ENCODE measurements at regions not wholly inside any gene's neighbourhood (a gene's known extent, or its start where the extent isn't known, plus 50 kb on each side); places are given as distances from the start of the nearest gene placed in this dataset.
"Not testable (repeated sequence)": the region's sequence is repeated elsewhere in the genome, so short reads cannot be mapped to it uniquely, and the experiment has no call there.

DNA sequence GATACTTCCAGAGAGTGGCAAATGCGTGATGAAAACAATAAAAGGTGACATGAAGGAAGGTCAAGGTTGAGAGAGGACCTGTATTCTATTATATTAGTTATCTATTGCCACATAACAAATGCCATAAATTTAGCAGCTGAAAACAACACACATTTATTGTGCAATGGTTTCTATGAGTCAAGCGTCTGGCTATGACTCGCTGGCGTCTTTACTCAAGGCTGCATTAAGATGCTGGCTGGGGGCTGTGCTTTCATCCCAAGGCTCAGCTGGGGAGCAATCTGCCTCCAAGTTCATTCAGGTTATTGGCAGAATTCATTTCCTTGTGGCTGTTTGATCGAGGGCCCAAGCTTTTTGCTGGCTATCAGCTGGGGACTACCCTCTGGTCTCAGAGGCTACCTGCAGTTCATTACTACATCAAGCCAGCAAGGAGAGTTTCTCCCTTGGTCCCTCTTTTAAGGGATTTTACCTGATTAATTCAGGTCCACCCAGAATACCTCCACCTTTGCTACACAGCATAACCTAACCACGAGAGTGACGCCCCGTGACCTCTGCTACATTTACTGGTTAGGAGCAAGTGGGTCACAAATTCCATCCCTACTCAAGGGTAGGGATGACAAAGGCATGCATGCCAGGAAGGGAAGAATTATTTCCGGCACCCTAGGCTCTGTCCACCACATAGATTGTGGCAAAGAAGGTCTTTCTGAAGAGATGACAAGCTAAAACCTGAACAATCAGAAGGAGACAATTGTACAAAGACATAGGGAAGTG, 549.1 kb downstream of the MN1 start:
- DNase-seq (ENCODE audit: low spot score): peak; percentile 86

GRCh38 chr22:27253108-27253902, 548.3 kb downstream of the MN1 start:
- DNase-seq (ENCODE audit: low spot score): no peak

- DNase-seq (ENCODE audit: low spot score): not testable (repeated sequence)
Observed at GRCh38 chr22:27254063-27254462, 547.5 kb downstream of the MN1 start.

DNA sequence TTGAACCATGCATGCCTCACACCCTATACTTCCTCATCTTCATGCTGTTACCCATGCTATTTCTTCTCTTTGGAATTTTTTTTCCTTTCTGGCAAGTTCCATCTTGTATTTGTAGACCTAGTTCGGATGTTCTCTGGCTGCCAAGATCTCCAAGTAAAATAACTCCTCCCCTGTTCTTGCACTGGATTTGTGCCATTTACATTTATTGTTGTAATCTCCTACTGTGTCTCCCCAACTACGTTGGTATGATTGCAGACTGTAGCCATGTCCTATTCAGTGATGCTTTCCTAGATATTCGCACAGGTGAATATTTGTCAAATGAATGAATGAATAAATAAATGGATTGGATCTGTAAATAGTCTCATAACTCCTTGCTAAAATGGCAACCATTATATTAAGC, 546.0 kb downstream of the MN1 start:
- DNase-seq (ENCODE audit: low spot score): no peak

GRCh38 chr22:27257987-27258386, 543.6 kb downstream of the MN1 start:
- DNase-seq (ENCODE audit: low spot score): no peak

- DNase-seq (ENCODE audit: low spot score): no peak
Observed at GRCh38 chr22:27258616-27259172, 542.9 kb downstream of the MN1 start.

DNA sequence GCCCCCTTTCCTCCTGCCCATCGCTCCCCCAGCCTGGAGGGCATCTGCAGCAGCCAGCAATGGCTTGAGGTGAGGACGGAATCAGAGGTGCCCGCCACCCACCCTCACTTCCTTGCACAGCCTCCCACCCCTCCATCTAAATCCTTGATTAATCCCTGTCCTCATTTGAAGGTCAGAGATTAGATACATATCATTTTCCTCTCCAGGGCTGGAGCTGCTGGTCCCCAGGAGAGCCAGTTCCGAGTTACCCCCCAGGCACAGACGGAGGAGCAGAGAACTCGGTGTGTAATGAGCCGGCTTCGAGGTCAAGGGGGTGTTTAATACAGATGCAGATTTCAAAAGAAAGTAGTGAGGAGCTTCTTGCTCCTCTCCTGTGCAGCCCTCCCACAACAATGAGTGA, 542.1 kb downstream of the MN1 start:
- no peak for DNase-seq (ENCODE audit: low spot score)

- no peak for DNase-seq (ENCODE audit: low spot score)
Observed at GRCh38 chr22:27260087-27260698, 541.4 kb downstream of the MN1 start.

- DNase-seq (ENCODE audit: low spot score): no peak
Observed at GRCh38 chr22:27262361-27262760, 539.2 kb downstream of the MN1 start.

DNA sequence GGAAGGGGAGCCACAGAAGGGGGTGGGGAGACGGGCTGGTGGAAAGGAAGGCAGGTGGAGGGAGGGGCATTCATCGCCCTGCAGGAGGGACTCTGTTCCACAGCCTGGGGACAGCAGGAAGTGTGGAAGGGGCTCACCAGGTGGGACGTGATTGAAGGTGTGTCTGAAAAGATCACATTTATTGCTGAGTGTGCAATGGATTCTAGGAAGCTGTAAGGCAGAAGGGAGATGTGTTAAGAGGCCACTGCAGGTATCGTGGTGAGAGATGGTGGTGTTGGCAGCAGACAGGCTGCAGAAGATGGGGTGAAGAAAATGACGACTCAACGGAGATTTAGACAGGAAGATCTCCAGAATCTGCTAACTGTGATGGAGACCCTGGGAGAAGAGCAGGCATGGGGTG, 537.4 kb downstream of the MN1 start:
- DNase-seq (ENCODE audit: low spot score): no peak

- DNase-seq (ENCODE audit: low spot score): peak; percentile 76
Observed at GRCh38 chr22:27267145-27267544, 534.4 kb downstream of the MN1 start.

DNA sequence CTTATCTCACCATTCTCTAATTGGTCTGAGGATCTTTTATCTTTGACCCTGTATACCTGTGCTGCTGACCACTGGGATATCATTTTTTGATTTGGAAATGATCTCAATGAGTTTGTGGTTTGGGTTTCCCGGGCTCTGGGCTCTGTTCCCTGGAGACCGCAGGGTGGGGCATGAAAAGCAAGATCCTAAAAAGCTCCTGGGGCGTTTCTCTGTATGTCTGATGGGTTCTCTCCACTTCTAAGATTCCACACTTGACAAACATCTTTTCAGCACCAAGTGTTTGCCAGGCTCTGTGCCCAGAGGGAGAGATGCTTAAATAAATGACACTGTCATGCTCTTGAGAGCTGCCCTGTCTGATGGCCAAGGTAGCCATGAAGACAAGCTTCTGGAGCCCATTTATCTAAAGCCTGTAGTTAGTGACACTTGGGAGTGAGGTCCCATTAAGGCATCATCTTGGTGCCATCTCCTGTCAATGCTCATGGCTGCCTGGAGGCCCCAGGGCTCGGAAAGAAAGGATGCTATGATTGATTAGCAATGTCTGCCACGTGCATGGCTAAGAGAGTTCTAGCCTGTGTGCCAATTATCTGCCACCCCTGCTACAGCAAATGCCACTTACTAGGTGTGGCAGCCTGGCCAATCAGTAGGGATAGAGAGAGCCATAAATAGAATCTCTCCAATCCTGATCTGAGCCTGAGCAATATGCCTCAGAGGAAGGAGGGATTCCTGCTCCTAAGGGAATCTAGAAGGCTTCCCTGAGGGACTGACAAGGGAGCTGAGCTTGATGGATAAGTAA, 531.6 kb downstream of the MN1 start:
- DNase-seq (ENCODE audit: low spot score): no peak

- no peak for DNase-seq (ENCODE audit: low spot score)
Observed at GRCh38 chr22:27270818-27271510, 530.6 kb downstream of the MN1 start.

DNA sequence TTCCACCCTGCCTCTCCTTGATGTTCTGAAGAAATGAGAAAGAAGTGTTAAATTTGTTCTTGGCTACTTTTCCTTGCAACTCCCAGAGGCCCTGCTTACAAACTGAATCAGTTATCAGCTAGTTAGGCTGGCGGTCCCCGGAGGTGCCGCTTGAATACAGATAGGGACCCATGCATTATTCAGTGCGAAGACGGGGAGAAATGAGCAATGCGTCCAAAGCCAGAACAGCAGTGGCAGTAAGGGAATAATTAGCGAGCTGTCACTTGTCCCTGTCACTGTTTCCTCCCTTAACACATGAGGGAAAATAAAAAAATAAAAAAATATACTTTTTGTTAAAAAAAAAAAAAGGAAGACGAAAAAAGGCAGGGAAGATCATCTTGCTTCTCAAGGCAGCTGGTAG, 528.1 kb downstream of the MN1 start:
- DNase-seq (ENCODE audit: low spot score): no peak

GRCh38 chr22:27273853-27274252, 527.7 kb downstream of the MN1 start:
- no peak for DNase-seq (ENCODE audit: low spot score)

DNA sequence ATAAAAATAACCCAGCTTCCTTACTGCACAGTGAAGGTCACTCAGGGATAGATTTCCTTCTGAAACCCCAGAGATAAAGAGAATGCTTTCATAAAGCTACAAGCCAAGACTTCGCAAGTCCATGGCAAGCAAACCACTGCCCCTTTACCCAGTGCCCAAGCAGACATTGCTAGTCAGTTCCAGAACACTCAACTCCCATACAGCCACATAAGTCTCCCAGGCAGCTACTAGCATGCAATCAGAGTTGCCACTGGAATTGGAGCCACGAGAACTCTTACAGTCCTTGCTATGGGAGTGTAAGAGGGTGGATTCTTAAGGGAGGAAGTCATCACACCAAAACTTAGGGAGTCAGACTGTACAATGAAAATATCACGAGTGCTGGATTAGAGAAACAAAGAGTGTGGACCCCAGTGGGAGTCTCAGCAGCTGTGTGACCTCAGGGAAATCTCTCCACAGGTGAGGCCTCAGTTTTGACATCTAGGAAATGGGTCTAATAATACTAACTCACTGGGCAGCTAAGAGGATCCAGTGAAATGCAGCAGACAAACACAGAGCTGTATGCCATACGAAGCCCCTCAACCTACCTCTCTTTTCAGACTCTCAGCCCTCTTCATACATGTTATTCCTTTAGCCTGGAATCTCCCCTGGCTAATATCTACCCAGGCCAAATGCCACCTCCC, 526.6 kb downstream of the MN1 start:
- DNase-seq (ENCODE audit: low spot score): no peak

DNA sequence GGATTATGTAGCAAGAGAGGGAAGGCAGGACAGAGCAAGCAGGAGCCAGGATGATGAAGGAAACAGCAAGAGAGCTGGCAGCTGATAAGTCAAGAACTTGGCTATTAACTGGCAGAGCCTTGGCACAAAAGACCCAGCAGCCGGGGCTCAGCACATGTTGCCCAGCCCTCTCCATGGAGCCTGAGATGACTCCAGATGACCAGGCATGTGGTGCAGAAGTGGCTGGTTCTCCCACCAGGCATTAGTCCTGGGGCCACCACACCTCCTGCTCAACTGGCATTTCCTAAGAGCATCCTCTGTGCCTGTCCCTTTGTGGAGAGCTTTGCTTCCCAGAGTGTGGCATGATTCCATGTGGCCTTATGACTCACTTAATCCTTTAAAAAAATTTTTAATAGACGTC, 522.6 kb downstream of the MN1 start:
- DNase-seq (ENCODE audit: low spot score): no peak

- DNase-seq (ENCODE audit: low spot score): no peak
Observed at GRCh38 chr22:27283240-27283639, 518.3 kb downstream of the MN1 start.

DNA sequence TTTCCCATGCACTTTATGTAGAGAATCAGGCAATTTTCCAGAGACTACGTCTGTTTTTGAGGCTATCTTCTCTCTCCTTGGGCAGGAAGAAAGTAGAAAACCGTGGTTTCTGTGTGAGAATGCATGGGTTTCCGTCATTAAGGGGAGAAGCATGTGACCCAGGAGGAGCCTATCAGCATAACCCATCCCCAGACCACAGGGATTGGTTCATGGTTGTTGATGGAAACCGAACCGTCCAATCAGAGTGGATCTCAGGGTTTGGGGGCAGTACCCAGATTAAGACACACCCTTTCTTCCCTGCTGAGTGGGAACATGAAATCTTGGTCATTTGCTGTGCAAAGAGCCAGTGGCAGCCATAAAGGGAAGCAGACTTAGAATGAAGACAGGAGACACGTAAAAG, 517.8 kb downstream of the MN1 start:
- no peak for DNase-seq (ENCODE audit: low spot score)

- no peak for DNase-seq (ENCODE audit: low spot score)
Observed at GRCh38 chr22:27284324-27284723, 517.2 kb downstream of the MN1 start.

DNA sequence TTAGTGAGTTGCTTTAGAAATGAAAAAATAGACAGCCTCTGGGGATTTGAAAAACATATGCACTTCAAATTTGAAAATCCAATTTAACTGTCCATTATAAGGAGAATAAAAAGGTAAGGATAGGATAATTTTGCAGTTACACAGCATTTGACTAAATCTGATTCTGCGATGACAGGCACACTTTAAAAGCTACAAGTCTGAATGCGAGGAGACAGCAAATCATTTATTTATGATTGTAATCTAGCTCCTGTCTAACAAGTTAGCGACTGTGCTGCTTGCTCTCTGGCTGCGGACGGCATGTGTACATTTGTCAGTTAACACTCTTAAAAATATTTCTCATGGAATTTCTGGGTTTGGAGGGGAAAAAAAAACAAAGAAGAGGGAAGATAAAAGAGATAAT, 514.8 kb downstream of the MN1 start:
- DNase-seq (ENCODE audit: low spot score): no peak
